IPS-18c (cell line): ENCODE measurements at regions not wholly inside any gene's neighbourhood (a gene's known extent, or its start where the extent isn't known, plus 50 kb on each side); places are given as distances from the start of the nearest gene placed in this dataset.

Experiments used
- H3K4me3 ChIP-seq: 2 replicates; pipeline ENCODE4 v1.7.0; 2013; ENCODE audit warnings: low read depth, mild to moderate bottlenecking, low read length, moderate library complexity; ENCODE audit not compliant: insufficient read depth
- H3K9me3 ChIP-seq: one replicate; pipeline ENCODE4 v1.6.1; 2013; ENCODE audit warnings: mild to moderate bottlenecking, low read length, moderate library complexity; ENCODE audit not compliant: control insufficient read depth, insufficient read depth

DNA sequence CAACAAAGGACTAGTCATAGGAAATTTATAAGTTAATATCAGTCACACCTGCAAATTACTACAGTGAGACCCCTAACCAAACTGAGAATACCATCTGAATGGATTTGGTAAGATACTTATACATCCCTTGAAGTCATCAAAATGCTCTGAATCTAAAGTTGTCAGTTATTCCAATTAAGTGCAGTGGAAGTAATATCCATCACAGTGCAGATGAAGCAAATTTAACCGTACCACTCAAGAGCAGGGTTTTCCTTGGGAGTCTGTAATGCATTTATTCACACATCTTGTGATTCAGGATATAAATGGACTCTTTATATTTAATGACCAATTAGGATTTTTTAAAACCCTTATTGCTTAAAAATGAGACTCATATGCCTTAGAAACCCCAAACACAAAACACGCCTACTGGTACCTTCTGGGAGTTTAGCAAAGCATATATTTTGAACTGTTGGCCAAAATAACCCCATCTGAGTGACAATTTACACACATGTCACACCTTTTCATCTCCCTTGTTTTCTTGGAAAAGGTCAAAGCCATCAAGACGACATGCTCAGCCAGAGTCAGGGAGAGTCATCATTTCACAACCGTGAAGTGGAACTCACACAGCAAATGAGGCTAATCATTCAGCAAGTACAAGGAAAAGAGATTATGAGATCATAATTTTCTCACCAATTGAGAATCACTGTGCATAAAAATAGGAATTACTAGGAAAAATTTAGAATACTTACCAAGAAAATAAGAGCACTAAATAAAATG, 303.7 kb downstream of the HNRNPD start:
- Histone ChIP-seq H3K4me3 (no peak overlapping the region), H3K9me3 (no peaks in the 10 kb centered on the region)

DNA sequence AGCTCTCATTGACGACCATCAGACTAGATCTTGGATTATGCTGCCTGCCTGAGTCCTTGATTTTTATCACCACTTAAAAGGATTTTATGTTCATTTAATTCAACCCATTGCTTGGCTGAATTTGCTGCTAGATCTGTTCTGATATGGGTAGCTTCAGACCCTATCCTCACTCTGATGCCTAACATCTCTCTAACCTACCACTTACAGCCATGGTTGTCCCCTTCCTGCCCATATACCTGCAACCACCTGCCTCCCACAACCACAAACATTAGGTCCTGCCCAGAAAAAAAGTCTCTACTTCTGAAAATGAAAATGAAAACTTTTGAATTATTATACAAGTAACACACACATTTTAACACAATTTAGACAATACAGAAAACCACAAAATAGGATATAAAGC, 310.8 kb downstream of the HNRNPD start:
- Histone ChIP-seq H3K4me3 (no peak overlapping the region), H3K9me3 (no peaks in the 10 kb centered on the region)

DNA sequence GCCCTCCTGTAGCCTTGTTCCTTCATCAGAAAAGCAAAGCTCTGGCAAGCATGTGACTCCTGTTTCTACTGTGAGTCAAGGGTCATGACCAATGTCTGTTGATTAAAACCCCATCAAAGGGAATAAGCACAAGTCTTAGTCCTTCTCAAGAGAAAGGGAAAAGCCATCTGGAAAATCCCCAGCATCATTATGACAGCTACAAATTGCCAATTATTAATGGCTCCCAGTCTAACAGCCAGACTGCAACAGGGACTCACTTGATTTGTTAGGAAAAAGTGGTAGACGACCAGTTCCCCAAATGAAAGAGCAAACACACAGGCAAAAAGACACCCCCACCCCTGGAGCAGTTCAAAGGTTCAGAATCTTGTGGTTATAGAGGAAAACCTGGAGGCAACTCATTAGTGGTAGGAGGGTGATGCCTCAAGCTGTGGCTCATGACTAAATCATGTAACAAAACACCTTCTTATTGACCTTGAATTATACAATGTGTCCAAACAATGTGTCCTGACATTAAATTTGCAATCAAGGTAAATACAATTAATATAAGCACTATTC, 315.7 kb downstream of the HNRNPD start:
- Histone ChIP-seq H3K9me3 (no peaks in the 10 kb centered on the region), H3K4me3 (no peak overlapping the region)

DNA sequence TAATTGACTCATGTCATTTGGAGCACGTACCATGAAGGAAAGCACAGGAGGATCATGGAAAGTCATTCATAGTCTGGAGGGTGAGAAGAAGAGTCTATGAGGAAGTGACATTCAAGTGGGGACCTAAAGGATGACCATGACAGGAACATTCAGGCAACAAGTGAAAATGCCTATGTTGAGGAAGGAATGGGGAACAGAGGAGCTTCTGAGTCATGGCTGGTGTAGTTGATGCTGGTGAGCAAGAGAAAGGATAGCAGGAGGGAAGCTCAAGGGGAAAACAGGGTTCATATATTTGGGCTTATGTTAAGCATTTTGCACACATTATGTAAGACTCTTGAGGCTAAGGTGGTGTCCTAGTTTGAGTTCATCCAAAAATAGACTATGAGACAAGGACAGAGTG, 318.6 kb downstream of the HNRNPD start:
- Histone ChIP-seq H3K4me3 (no peak overlapping the region), H3K9me3 (no peaks in the 10 kb centered on the region)

DNA sequence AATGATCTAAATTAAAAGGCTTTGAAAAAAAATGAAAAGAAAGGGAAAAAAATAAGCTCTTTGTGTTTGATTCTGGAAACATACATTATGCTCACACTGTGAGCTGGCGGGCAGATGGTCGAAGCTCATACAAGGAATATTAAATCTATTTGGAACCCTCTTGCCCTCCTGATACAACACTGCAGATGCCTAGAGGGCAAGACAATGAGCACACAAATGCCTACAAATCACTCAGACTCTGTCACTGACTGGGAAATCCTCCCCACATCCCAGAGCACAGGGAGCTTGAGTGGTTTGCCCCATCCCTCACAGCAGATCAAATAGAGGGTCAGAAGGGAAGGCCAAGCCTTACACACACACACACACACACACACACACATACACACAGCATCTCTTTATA, 320.4 kb downstream of the HNRNPD start:
- no peak overlapping the region for H3K4me3 ChIP-seq
- no peaks in the 10 kb centered on the region for H3K9me3 ChIP-seq

DNA sequence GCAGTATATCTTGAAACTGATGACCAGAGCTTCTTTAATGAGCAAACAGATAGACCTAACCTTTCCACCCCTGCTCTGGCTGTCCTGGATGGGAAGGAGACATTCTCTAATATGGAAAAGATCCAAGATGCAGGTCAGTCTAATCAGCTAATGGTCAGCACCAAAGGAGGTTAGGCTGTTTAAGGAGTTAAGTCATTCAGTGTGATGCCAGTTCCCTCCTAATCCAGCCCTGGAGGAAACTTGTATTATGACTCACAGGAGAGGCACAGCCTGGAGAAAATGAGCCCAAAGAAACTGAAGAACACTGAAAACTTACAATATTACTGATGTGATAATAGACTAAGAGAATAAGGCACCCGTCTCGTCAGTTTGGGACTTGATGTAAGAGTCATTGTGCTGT, 323.0 kb downstream of the HNRNPD start:
- H3K9me3 ChIP-seq: no peaks in the 10 kb centered on the region
- no peak overlapping the region for H3K4me3 ChIP-seq

DNA sequence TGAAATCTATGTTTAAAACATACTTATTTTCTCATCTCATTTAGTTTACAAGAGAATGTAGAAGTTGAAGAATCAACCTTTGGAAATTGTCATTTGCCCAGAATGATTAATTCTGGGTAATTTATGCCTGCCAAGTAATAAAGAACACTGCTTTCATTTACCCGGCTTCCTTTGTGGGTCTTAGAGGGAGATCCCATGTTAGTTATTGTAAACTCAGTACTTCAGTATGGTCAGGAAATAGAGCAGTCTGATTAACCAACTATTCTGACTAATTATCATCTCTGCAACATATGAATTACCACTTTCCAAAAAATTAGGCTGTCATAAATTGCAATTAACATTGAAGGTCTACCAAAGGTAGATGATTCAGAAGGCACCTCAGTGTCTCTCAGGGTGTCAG, 324.5 kb downstream of the HNRNPD start:
- no peaks in the 10 kb centered on the region for H3K9me3 ChIP-seq
- H3K4me3 ChIP-seq: no peak overlapping the region

DNA sequence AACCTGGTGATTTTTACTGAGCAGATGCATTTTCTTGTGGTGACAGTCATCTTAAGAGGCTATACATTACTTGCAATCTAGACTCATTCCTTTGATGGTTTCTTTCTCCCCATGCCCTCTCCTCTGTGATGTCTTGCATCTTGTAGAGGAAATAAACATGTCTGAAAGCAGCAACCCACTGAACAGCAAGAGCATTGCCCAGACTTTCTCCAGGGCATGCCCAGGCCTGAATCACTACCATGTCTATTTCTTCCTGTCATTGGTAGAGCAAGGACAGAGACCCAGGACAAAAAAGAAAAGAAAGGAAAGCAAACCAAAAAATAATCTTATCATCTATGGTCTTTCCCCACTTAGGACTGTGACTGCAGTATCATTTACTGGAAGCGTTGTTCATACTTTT, 326.1 kb downstream of the HNRNPD start:
- H3K4me3 ChIP-seq: no peak overlapping the region
- H3K9me3 ChIP-seq: no peaks in the 10 kb centered on the region

DNA sequence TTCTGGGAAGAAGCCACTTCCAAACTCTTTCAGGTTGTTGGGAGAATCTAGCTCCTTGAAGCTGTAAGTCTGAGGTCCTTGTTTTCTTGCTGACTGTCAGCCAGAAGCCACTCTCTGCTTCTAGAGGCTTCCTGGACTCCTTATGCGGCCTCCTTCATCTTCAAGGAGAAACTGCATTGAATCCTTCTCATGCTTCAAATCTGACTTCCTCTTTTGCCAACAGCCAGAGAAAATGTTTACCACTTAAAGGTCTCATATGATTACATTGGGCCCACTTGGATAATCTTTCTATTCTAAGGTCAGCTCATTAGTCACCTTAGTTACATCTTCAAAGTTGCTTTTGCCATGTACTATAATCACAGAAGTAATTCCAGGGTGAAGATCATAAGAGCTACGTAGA, 327.0 kb downstream of the HNRNPD start:
- no peaks in the 10 kb centered on the region for H3K9me3 ChIP-seq
- no peak overlapping the region for H3K4me3 ChIP-seq

DNA sequence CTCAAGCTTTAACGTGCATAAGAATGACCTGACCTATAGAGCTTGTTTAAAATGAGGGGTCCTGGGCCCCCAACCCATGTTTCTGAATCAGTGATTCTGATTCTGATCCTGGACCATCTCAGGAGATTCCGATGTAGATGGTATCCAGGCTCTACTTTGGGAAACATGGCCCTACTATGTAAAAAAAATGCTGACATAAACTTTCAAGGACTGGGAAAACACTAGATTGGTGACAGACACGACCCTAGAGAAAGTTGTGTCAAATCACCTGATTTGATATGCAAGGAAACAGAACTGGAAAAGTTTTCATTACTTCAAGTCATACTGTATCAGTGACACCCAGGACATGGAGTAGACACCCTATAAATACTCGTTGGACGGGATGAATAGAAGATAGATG, 328.5 kb downstream of the HNRNPD start:
- no peak overlapping the region; the same call in 1 of the 2 replicates for H3K4me3 ChIP-seq
- no peaks in the 10 kb centered on the region for H3K9me3 ChIP-seq

DNA sequence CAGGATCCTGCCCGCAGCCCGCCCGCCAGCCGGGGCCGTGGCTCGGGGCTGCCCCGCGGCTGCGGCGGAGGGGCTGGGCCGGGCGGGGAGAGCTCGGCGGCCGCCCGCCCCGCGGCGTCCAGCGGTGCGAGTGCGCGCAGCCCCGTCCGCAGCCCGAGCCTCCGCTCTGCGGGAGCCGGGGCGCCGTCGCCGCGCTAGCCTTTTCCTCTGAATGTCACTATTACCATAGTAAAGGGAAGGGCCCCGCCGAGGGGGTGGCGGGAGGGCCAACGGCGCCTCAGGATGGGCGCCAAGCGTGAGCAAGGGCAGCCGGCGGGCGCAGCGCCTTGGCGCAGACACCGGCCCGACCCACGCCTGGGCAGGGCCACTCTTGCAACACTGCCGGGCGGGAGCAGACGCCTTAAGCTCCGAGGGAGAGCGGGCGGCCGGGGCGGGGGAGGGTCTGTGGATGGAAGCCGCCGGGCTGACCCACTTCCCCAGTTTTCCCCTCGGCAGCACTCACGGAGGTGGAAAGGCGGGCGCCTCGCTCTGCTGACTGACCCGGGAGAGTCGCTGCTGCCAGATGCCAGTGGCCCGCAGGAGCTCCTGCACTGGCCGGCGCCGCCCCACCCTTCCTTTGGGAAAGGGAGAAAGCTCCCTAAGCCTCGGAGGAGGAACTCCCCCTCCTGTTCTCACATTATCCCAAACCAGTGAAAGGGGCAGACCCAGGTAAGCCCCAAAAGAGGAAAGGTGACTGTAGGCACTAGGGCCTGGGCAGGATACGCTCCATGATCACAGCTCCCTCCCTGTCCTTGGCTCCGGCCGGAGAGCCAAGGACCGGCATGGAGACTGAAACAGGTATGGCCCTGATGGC, 329.4 kb downstream of the HNRNPD start:
- Histone ChIP-seq H3K9me3 (no peaks in the 10 kb centered on the region), H3K4me3 (peak overlapping the region; percentile 71)

DNA sequence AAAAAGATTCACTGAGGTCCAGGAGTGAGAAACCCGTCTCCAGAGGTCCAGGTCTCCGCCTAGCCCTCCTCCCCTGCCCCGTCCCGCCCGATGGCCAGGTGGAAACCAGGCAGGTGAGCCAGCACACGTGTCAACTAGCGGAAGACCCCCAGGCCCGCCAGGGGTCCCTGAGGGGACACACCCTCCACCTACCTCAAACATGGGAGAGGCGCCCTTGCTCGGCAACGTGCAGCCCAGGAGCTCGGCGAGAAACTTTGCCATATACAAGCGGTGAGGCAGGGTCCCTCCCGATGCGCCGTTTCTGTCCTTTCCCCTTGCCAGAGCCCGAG, 330.0 kb downstream of the HNRNPD start:
- Histone ChIP-seq H3K4me3 (peak overlapping the region; percentile 71), H3K9me3 (no peaks in the 10 kb centered on the region)

DNA sequence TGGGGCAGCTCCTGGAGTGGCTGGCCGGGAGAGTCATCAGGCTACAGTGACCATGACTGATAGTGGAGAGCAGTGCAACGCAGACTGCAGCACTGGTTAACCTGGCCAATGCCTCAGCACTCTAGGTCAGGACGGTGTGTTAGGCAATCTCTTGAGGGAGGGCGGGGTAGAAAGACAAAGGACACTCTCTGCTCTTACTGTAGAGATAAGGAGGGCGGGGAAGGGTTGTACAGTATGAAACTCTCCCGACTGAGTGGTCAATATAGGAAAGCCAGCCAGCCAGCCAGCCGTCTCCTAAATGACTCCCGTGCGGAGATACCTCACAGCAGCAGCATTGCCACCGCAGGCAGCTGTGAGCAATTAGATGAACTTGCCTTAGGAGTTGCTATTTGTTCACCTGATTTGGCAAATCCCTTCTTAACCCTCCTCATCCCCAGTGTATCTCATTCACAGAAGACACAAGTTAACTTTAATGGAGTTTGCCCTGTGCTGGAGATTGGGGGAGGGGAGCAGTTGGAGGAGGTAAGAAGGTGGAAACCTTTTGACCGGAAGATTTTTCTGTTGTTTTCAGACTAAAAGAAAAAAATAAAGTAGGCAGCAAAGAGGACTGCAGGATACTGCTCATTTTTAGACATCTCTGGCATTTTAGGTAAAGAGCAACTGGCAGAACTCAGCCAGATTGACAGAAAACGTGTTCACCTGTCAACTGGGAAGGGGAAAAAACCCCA, 330.5 kb downstream of the HNRNPD start:
- peak overlapping the region; percentile 71 for H3K4me3 ChIP-seq
- H3K9me3 ChIP-seq: no peaks in the 10 kb centered on the region

DNA sequence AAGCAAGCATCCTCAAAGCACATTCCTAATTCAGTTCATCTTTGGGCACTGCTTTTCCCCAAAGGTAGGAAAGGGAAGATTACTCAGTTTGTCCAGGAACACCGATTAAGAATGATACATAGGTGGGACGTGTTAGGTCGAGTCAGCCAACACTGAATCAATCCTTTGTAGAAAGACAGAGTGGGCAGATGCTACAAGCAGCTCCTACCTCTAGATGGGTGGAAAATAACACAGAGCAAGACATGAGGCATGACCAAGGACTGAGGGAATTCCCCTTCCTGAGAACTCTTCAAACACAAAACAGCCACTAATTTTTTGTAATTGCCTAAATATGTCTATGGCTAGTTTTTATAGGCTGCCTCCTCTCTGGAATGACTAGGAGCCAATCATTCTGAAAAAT, 331.7 kb downstream of the HNRNPD start:
- H3K4me3 ChIP-seq: no peak overlapping the region
- no peaks in the 10 kb centered on the region for H3K9me3 ChIP-seq

DNA sequence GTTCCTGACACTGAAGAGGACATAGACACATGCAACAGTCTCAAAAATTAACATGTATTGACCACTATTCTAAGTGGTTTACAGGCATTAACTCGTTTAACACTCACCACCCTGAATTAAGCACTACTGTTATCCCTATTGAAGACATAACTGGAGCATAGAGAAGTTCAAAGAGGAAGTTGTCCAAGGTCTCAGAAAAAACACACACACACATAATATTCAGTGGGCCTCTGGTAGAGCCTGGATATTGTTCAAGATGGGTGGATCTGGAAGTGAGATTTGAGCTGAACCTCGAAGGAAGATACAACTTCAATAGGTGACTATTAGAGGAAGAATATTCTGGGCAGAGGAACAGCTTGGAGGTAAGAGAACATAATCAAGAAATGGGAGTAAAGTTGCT, 334.9 kb downstream of the HNRNPD start:
- H3K9me3 ChIP-seq: no peaks in the 10 kb centered on the region
- H3K4me3 ChIP-seq: no peak overlapping the region

DNA sequence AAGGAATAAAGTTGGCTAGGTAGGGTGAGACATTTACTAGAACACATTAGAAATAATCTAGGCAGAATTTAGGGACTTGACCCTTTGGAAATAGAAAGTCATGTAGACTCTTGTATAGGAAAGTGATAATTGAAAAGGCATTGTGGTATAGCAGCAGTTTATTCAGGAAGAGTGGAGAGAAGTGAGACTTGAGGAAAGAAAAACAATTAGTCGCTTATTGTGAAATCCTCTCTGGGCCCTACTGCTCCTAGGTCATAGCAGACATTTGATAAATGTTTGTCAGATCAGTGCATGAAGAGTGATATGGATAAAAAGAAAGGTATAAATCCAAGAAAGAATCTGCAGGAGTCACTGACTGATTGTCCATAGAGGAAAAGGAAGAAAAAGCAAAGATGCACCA, 337.6 kb downstream of the HNRNPD start:
- no peak overlapping the region for H3K4me3 ChIP-seq

DNA sequence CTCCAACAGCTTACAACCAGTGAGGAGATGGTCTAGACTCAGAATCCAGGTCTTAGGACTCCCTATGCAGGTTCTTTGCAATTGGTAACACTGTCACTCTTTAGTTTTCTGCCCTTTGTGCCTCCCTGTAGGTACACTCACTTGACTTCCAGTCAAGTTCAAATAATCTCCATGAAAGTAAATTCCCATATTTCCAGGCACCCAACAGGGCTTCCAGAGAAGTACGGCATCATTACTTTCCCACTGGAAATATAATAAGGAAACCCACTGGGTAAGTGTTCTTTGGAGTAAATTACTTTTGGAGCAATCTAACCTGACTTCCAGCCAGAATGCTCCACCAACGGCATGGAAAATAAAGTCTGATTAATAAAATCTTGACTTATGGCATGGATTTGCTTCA, 338.9 kb downstream of the HNRNPD start:
- H3K4me3 ChIP-seq: no peak overlapping the region

More for the DNA sequence above, 337.6 kb downstream of the HNRNPD start:
- no peaks in the 10 kb centered on the region for H3K9me3 ChIP-seq

DNA sequence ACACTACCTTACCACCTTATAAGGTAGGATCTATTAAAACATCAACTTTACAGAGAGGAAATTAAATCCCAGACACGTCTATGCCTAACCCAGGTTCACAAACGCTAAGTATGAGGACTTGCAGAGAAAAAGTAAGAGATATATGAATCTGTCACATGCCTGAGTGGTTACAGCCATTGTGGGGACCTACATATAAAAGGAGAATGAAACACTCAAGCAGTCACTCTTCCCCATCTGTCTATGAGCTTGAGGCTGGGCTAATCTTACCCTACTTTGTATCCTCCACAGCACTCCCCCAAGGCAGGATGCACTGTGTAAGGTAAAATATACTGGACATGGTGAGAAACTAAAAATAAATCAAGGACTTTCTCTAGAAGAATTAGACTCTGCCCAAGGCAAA, 339.9 kb downstream of the HNRNPD start:
- no peaks in the 10 kb centered on the region for H3K9me3 ChIP-seq

More for the DNA sequence above, 338.9 kb downstream of the HNRNPD start:
- no peaks in the 10 kb centered on the region for H3K9me3 ChIP-seq

More for the DNA sequence above, 339.9 kb downstream of the HNRNPD start:
- no peak overlapping the region for H3K4me3 ChIP-seq
